ENCODE measurements at regions not wholly inside any gene's neighbourhood (a gene's known extent, or its start where the extent isn't known, plus 50 kb on each side); places are given as distances from the start of the nearest gene placed in this dataset.
"Not testable (repeated sequence)": the region's sequence is repeated elsewhere in the genome, so short reads cannot be mapped to it uniquely, and the experiment has no call there.

- DNase-seq (ENCODE audit: low spot score): no peak
Measured at GRCh38 chr2:72031346-72032110, 116.1 kb downstream of the CYP26B1 start.

DNA sequence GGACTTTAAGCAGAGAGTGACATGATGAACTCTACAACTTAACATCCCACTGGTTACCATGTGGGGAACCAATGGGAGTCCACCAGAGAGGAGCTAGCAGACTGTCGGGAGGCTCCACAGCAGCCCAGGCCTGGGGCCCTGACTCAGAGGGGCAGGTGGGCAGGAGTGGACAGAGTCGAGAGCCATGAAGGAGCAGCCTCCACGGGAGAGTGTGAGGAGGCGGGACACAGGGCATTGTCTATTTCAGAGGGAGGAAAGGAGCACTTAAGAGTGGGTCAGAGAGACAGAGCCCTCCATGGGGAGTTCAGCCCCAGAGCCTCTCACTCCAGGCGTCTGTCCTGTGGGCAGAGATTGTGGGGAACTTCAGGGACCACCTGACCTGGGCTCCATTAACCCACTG, 118.7 kb downstream of the CYP26B1 start:
- DNase-seq (ENCODE audit: low spot score): no peak

DNA sequence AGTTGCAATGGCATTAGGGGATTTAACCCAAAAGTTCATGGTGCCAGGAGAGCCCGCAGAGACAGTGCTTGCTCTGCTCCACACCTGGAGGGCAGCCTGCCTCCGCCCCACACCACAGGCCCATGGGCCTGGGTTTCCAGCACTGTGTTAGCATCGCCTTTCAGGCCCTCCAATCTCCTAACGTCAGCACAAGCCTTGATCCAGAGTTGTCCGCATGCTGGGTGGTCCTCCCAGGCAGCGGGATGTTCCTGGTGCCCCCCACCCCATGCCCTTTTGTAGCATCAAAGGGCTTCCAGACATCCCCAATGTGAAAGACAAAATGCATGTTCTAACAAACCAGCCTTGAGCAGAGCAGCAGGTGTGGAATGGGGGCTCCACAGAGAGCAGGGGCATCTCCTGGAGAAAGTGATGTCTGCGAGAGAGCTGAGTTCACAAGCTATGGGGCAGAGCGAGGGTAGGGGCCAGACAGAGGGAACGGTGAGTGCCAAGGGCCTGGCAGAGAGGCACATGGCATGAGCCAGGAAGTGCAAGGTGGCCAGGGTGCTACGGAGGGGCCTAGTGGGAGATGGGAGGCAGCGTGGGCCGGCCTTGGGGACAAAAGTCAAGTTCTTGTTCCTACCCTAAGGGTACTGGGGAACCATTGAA, 119.2 kb downstream of the CYP26B1 start:
- DNase-seq (ENCODE audit: low spot score): no peak

- DNase-seq (ENCODE audit: low spot score): no peak
Measured at GRCh38 chr2:72027426-72028161, 120.1 kb downstream of the CYP26B1 start.

GRCh38 chr2:72026819-72027425, 120.7 kb downstream of the CYP26B1 start:
- DNase-seq (ENCODE audit: low spot score): no peak

GRCh38 chr2:72024451-72025175, 123.0 kb downstream of the CYP26B1 start:
- no peak for DNase-seq (ENCODE audit: low spot score)

- no peak for DNase-seq (ENCODE audit: low spot score)
Measured at GRCh38 chr2:72023678-72024390, 123.8 kb downstream of the CYP26B1 start.

GRCh38 chr2:72021371-72021770, 126.3 kb downstream of the CYP26B1 start:
- not testable (repeated sequence) for DNase-seq (ENCODE audit: low spot score)

DNA sequence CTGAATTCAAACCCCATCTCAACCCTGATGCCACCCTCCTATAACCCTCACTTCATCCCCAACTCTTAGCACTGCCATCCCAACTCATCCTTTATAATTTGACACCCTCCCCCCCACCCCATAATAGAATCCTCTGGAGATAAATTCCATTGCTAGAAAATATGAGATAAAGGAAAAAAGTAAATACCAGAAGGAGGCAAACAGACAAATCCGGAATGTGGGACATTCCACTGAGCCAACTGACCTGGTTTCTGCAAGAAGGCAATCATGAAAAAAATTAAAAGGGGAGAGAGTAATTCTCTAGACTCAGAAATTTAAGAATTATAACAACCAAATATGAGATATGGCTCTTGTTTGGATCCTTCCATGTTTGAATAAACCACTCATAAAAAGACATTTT, 132.4 kb downstream of the CYP26B1 start:
- no peak for DNase-seq (ENCODE audit: low spot score)

GRCh38 chr2:72014831-72015230, 132.8 kb downstream of the CYP26B1 start:
- DNase-seq (ENCODE audit: low spot score): no peak

GRCh38 chr2:72013726-72014125, 133.9 kb downstream of the CYP26B1 start:
- no peak for DNase-seq (ENCODE audit: low spot score)

GRCh38 chr2:72012886-72013574, 134.6 kb downstream of the CYP26B1 start:
- no peak for DNase-seq (ENCODE audit: low spot score)

DNA sequence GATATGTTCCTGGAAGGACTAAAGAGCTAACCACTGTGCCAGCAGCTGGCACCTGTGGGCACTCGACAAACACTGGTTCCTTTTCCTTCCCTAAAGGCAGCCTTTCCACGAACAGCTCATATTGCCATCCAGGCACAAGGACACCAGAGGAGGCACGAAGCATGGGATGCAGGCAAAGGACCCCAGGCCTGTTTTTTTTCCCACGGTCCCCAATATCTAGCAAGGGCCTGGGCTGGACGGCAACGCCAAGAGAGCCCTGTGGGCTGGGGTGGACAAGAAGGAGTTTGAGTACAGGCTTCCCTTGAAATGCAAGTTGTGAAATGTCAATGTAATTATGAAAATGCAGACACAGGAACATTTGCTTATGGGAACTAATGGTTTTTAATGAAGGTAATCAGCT, 135.9 kb downstream of the CYP26B1 start:
- no peak for DNase-seq (ENCODE audit: low spot score)

GRCh38 chr2:72011370-72011689, 136.3 kb downstream of the CYP26B1 start:
- DNase-seq (ENCODE audit: low spot score): no peak

GRCh38 chr2:72010647-72011369, 136.9 kb downstream of the CYP26B1 start:
- no peak for DNase-seq (ENCODE audit: low spot score)

DNA sequence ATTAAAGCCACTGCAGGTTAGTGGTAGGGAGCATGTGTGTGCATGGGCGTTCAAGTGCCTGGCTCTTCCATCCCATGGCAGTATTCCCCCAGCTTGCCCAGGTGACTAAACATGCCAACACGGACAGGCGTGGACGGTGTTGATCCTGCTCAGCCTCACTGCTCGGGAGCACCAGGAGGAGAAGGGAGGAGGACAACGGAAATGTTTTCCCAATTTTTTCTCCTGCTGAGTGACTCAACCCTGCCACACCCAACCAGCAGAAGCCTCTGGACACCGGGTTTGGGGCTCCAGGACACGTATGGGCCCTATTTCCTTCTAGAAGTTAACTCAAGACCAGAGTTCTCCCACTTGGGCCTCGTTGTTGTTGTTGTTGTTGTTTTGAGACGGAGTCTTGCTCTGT, 139.1 kb downstream of the CYP26B1 start:
- no peak for DNase-seq (ENCODE audit: low spot score)

DNA sequence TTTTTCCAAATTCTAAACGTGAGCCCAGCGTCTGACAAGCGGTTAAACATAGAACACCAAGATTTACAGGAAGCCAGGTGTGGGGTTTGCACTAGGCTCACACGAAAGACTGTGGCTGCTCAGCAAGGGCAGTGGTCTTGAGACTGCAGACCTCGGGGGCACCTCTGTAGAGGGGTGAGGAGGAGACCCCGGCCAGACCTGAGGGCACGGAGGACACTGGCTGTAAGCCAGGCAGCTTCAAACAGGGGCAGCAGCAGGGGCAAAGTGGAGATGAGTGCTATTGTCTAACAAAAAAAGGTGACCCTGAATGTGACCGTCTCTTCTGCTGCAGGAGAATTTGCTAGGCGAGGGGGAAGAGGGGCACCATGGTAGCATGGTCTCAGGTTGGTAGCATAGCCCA, 140.3 kb downstream of the CYP26B1 start:
- no peak for DNase-seq (ENCODE audit: low spot score)

GRCh38 chr2:72006188-72006736, 141.4 kb downstream of the CYP26B1 start:
- DNase-seq (ENCODE audit: low spot score): no peak

DNA sequence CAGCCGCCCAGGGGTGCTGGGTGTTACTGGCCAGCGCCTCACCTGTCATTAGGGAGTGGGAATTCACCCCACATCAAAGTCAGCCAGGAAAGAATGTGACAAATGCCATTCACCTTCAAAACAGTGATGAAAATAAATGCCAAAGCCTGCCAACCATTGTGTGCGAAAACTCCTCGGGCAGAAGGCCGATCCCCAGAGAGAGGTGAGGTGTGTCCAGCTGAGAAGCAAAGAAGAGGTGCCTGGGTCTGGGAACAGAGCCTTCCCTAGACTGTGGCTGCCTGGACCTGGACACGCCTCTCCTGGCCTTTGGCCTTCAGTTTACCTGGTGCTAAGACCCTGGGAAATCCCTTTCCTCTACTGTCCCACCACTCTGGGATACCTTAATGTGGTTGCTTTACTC, 142.7 kb downstream of the CYP26B1 start:
- no peak for DNase-seq (ENCODE audit: low spot score)

All from RKO (cell line).